Testis (tissue), 2 donors: ENCODE measurements at regions not wholly inside any gene's neighbourhood (a gene's known extent, or its start where the extent isn't known, plus 50 kb on each side); places are given as distances from the start of the nearest gene placed in this dataset.

ENCODE experiments used
- DNase-seq: peaks from one replicate; pipeline ENCODE4 v3.0.0-alpha.2; 2019
- H3K27ac ChIP-seq, 2 donors: fragments of 200-600 bp; sonication (generic); one replicate each; pipeline ENCODE4 v1.5.1; 2019
- H3K27me3 ChIP-seq: fragments of 200-600 bp; sonication (generic); one replicate; pipeline ENCODE4 v1.5.1; 2019
- H3K36me3 ChIP-seq: fragments of 200-600 bp; sonication (generic); one replicate; pipeline ENCODE4 v1.5.1; 2017; ENCODE audit warnings: low read depth; ENCODE audit errors: missing control alignments
- H3K4me1 ChIP-seq: fragments of 200-600 bp; sonication (generic); one replicate; pipeline ENCODE4 v1.5.1; 2019
- H3K4me3 ChIP-seq, 2 donors: fragments of 200-600 bp; sonication (generic); one replicate each; pipeline ENCODE4 v1.5.1; 2017 to 2019
- H3K9me3 ChIP-seq: fragments of 200-600 bp; sonication (generic); one replicate; pipeline ENCODE4 v1.5.1; 2017
- POLR2A ChIP-seq: fragments of 450-650 bp; IDR thresholded peaks from one replicate; pipeline ENCODE4 v1.6.1; 2017; ENCODE audit warnings: antibody characterized with exemption, mild to moderate bottlenecking, moderate library complexity
- WGBS, 2 donors: methylation state at CpG; one replicate each; pipeline ENCODE4 v1.1.5; 2018; 5-methylcytosine and 5-hydroxymethylcytosine counted together
- intact Hi-C: fragments of 100-400 bp; cut with DNase I; formaldehyde crosslinking; loops from one replicate; pipeline ENCODE4 v1.15.1; 2023; ENCODE audit warnings: low total_unique reads
- TF ChIP-seq, protein P1 (sequence below), 3 experiments: fragments of 450-650 bp in 2 of 3; fragments of 200-600 bp in 1 of 3; sonication (generic) in 1 of 3; IDR thresholded peaks; one replicate each; pipeline ENCODE4 v1.5.1; 2016 to 2019; ENCODE audit warnings: antibody characterized with exemption in 3 of 3, mild to moderate bottlenecking in 2 of 3, moderate library complexity in 1 of 3

DNA sequence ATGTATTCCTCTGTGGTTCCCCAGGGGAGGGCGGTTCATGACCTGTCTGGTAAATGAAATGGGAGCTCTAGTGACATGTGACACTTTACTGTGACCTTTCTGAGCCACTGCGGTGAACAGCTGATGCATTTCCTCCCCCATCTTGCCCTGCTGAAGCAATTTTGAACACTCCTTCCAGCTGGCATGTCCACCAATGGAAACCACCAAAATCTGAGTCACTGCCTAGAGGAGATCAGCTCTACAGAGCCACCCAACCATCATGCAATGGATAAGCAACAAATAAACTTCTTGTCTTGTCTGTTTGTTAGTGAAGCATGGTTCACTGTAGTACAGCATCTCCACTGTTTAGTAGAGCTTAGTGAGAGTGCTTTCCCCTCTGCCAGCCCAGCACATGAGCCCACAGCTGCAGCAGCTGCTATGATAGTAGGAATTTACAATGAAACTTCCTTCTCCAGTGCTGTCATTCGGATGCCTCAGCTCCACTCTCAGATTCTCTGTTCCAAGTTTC, 479.4 kb downstream of the NTRK3 start:
- Histone ChIP-seq H3K36me3 (no peaks in the 10 kb centered on the region), H3K9me3 (no peaks in the 10 kb centered on the region), H3K4me3 (no peak overlapping the region), H3K4me1 (no peaks in the 10 kb centered on the region), H3K27me3 (no peaks in the 10 kb centered on the region), H3K27ac (no peak overlapping the region)
- 75 to 76% methylated on average over 3 of the region's 3 CpGs for WGBS, 2 donors
- TF ChIP-seq, protein P1, sequence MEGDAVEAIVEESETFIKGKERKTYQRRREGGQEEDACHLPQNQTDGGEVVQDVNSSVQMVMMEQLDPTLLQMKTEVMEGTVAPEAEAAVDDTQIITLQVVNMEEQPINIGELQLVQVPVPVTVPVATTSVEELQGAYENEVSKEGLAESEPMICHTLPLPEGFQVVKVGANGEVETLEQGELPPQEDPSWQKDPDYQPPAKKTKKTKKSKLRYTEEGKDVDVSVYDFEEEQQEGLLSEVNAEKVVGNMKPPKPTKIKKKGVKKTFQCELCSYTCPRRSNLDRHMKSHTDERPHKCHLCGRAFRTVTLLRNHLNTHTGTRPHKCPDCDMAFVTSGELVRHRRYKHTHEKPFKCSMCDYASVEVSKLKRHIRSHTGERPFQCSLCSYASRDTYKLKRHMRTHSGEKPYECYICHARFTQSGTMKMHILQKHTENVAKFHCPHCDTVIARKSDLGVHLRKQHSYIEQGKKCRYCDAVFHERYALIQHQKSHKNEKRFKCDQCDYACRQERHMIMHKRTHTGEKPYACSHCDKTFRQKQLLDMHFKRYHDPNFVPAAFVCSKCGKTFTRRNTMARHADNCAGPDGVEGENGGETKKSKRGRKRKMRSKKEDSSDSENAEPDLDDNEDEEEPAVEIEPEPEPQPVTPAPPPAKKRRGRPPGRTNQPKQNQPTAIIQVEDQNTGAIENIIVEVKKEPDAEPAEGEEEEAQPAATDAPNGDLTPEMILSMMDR (IDR thresholded peaks at IDR 0.05) = no peak
- no peak for DNase-seq
- intact Hi-C loops = no loop called here

DNA sequence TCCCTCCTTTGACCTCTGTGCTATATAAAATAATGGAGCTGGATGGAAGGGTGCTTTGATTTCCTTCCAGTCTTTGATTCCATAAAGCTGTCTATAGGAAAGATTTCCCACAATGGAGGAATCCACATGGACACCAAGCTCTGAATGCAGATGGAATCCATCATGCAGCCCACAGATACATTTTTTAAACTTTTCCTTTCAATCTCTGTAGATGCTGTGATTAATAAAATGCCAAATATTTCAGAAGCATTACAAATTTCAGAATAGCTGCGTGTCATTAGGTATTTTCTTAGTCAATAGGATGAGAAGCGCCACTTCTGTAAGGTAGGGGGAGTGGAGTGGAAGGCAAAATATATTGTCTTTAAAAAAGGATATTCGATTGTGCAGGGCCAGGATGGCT, 489.0 kb downstream of the NTRK3 start:
- H3K4me1 ChIP-seq = no peaks in the 10 kb centered on the region
- H3K27ac ChIP-seq = no peak overlapping the region
- H3K27me3 ChIP-seq = no peaks in the 10 kb centered on the region
- DNase-seq = no peak
- H3K4me3 ChIP-seq = no peak overlapping the region
- WGBS, 2 donors = 91% methylated on average over 3 of the region's 3 CpGs
- TF ChIP-seq, protein P1 (IDR thresholded peaks at IDR 0.05) = no peak
- intact Hi-C loops = no loop called here
- H3K36me3 ChIP-seq = no peaks in the 10 kb centered on the region
- no peaks in the 10 kb centered on the region for H3K9me3 ChIP-seq

DNA sequence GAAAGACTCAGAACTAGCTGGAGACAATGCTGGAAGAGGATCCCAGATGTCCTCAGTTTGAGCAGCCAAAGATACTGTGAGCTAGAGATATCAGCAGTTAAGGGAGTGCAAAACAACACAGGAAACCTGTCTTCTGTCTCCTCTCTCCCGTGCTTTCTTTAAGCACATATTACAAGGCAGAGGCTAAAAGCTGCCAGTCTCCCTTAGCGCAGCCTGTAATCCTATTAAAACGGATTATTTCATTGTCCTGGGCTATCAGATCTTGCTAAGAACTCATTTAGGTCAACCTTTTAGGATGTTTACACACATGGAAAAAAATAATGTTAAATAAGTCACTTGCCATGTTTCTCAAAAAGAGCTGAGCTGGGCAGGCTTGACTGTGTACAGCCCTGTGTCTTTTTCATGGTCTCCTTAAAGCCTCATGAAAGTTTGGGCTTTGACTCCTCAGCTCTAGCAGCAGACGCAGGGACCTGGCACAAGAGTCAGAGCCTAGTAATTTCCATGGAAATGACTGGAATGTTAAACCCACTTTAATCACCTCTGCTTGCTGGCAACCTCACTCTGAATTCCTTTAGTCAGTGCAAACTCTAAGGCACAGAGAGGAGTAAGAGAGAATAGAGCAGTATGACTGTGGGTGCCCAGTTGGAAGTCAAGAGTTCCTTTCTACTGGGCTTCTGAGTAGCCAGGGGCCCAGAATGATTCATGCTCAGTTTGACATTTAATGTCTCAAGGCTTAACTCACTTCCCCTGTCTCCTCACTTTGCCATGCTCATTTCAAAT, 491.9 kb downstream of the NTRK3 start:
- intact Hi-C loops = no loop called here
- no peak for DNase-seq
- H3K27ac ChIP-seq = no peak overlapping the region
- no peak overlapping the region for H3K4me3 ChIP-seq
- no peaks in the 10 kb centered on the region for H3K4me1 ChIP-seq
- WGBS, 2 donors = 56% methylated on average over 4 of the region's 4 CpGs
- TF ChIP-seq, protein P1 (IDR thresholded peaks at IDR 0.05) = no peak
- no peak for TF ChIP-seq POLR2A
- H3K9me3 ChIP-seq = no peaks in the 10 kb centered on the region
- H3K36me3 ChIP-seq = no peaks in the 10 kb centered on the region
- H3K27me3 ChIP-seq = no peaks in the 10 kb centered on the region

DNA sequence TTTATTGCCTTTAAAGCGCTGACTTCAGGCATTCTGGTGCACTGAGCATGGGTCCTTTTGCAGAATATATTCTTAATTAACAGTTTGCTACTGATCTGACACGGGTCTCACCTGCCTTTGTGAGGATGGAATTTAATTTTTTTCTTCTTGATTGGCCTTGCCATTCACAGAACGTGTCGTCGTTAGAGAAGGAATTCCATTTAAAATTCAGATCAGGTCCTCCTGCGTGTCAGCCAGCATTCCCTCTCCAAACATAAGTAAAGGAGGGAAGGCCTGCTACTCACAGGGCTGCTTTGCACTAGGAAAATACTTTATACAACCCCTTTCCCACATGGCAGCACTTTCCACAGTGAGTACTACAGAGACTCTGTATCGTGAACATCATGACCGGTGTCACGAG, 492.7 kb downstream of the NTRK3 start:
- Histone ChIP-seq H3K27ac (no peak overlapping the region), H3K9me3 (no peaks in the 10 kb centered on the region), H3K4me1 (no peaks in the 10 kb centered on the region), H3K36me3 (no peaks in the 10 kb centered on the region), H3K27me3 (no peaks in the 10 kb centered on the region), H3K4me3 (no peak overlapping the region)
- DNase-seq = no peak
- intact Hi-C loops = no loop called here
- 85% methylated on average over 9 of the region's 9 CpGs for WGBS, 2 donors
- TF ChIP-seq, protein P1 (IDR thresholded peaks at IDR 0.05) = no peak
- no peak for TF ChIP-seq POLR2A
